HCT116 (cell line): ENCODE measurements at regions not wholly inside any gene's neighbourhood (a gene's known extent, or its start where the extent isn't known, plus 50 kb on each side); places are given as distances from the start of the nearest gene placed in this dataset.

Experiments used
- ATAC-seq: fragments of 200-7000 bp; cut with Tn5 transposase; 2 replicates; pipeline ENCODE4 v1.9.1; 2020; ENCODE audit warnings: mild to moderate bottlenecking, moderate library complexity
- BruUV-seq: library from RNA; stranded (reverse); fragments of 400-500 nt; replicated peaks from 2 replicates; lab custom pipeline; 2021; lab: Mats Ljungman, UMichigan
- CTCF ChIA-PET: fragments of 300-600 bp; sonication (Branson Sonifier 250); formaldehyde crosslinking; loops from one replicate; lab custom pipeline; 2021; ENCODE audit warnings: antibody characterized with exemption; lab: Charles Lee
- POLR2A ChIA-PET: fragments of 300-600, 350-600 bp; sonication (Branson Sonifier 250); formaldehyde crosslinking; loops from one replicate; lab custom pipeline; 2021; ENCODE audit warnings: antibody characterized with exemption; lab: Charles Lee
- RAD21 ChIA-PET, 2 experiments: fragments of 300-600 bp; sonication (Branson Sonifier 250); formaldehyde crosslinking; loops; one replicate each; lab custom pipeline; 2023; ENCODE audit warnings: low total read pairs in 2 of 2; ENCODE audit not compliant: uncharacterized antibody in 2 of 2, unreplicated experiment in 2 of 2, low non-redundant PET in 1 of 2; lab: Charles Lee
- DNase-seq: peaks from one replicate; pipeline ENCODE4 v3.0.0-alpha.2; 2010; ENCODE audit warnings: low read depth, low spot score
- H2AFZ ChIP-seq: fragments of 200-600 bp; shearing (Covaris generic), sonication (generic); 2 replicates; pipeline ENCODE4 v1.6.1; 2017; ENCODE audit warnings: low read depth, mixed run types, mixed read lengths, antibody characterized with exemption, low read length; ENCODE audit not compliant: poor library complexity, severe bottlenecking
- H3K27ac ChIP-seq: 2 replicates; pipeline ENCODE4 v1.5.1; 2012; ENCODE audit warnings: low read depth, low read length
- H3K27me3 ChIP-seq: fragments of 200-600 bp; sonication (generic); 2 replicates; pipeline ENCODE4 v1.6.1; 2016; ENCODE audit warnings: mixed run types, low read length, mixed read lengths; ENCODE audit not compliant: insufficient read depth
- H3K36me3 ChIP-seq, 2 experiments: fragments of 200-500 bp in 1 of 2; fragments of 200-600 bp in 1 of 2; sonication (Bioruptor generic) in 1 of 2; sonication (generic) in 1 of 2; 2 replicates each; pipeline versions ENCODE4 v1.5.1 to v1.6.1; 2014 to 2016; ENCODE audit warnings: low read length in 2 of 2, inconsistent platforms in 1 of 2, mixed read lengths in 1 of 2, mixed run types in 1 of 2; ENCODE audit not compliant: insufficient read depth in 2 of 2, control insufficient read depth in 1 of 2
- H3K4me1 ChIP-seq, 2 experiments: fragments of 200-600 bp in 1 of 2; sonication (generic) in 1 of 2; 2 replicates each; pipeline versions ENCODE4 v1.5.1 to v1.6.1; 2012 to 2017; ENCODE audit warnings: low read length in 2 of 2, inconsistent platforms in 1 of 2, mild to moderate bottlenecking in 1 of 2, mixed read lengths in 1 of 2, mixed run types in 1 of 2, moderate library complexity in 1 of 2; ENCODE audit not compliant: insufficient read depth in 2 of 2, control insufficient read depth in 1 of 2
- H3K4me2 ChIP-seq: fragments of 200-600 bp; sonication (generic); 2 replicates; pipeline ENCODE4 v1.6.1; 2017; ENCODE audit warnings: mixed run types, low read length, mixed read lengths
- H3K4me3 ChIP-seq, 2 experiments: fragments of 200-600 bp in 1 of 2; sonication (generic) in 1 of 2; replicated peaks in 1 of 2; 2 replicates each; pipeline ENCODE4 v1.5.1; 2011 to 2016; ENCODE audit warnings: low read length in 2 of 2, control low read depth in 1 of 2, low read depth in 1 of 2, mild to moderate bottlenecking in 1 of 2, mixed read lengths in 1 of 2, mixed run types in 1 of 2
- H3K79me2 ChIP-seq: fragments of 200-600 bp; sonication (generic); 2 replicates; pipeline ENCODE4 v1.6.1; 2017; ENCODE audit warnings: mild to moderate bottlenecking, mixed run types, low read length, moderate library complexity, mixed read lengths; ENCODE audit not compliant: insufficient read depth
- H3K9ac ChIP-seq: fragments of 200-600 bp; sonication (generic); 2 replicates; pipeline ENCODE4 v1.6.1; 2016; ENCODE audit warnings: low read length, mixed read lengths
- H3K9me2 ChIP-seq: fragments of 200-600 bp; sonication (generic), shearing (Covaris generic); 2 replicates; pipeline ENCODE4 v1.6.1; 2017; ENCODE audit warnings: mixed run types, mild to moderate bottlenecking, moderate library complexity; ENCODE audit not compliant: insufficient read depth
- H3K9me3 ChIP-seq, 2 experiments: fragments of 200-500 bp in 1 of 2; fragments of 200-600 bp in 1 of 2; sonication (Bioruptor generic) in 1 of 2; sonication (generic) in 1 of 2; 2 replicates each; pipeline ENCODE4 v1.6.1; 2014 to 2017; ENCODE audit warnings: low read length in 2 of 2, mixed read lengths in 2 of 2, inconsistent platforms in 1 of 2, low read depth in 1 of 2, mild to moderate bottlenecking in 1 of 2, mixed run types in 1 of 2, moderate library complexity in 1 of 2; ENCODE audit not compliant: control insufficient read depth in 1 of 2, insufficient read depth in 1 of 2
- H4K20me1 ChIP-seq: fragments of 200-600 bp; sonication (generic), shearing (Covaris generic); 2 replicates; pipeline ENCODE4 v1.6.1; 2017; ENCODE audit warnings: mixed run types, mild to moderate bottlenecking, moderate library complexity; ENCODE audit not compliant: insufficient read depth
- ATF3 ChIP-seq: IDR thresholded peaks from 2 replicates; pipeline ENCODE4 v1.6.1; 2012
- CBX3 ChIP-seq: IDR thresholded peaks from 2 replicates; pipeline ENCODE4 v1.6.1; 2012; ENCODE audit warnings: low read depth
- CEBPB ChIP-seq: IDR thresholded peaks from 2 replicates; pipeline ENCODE4 v1.6.1; 2012; ENCODE audit warnings: low read depth
- CTCF ChIP-seq, 3 experiments: fragments of 200-600 bp in 1 of 3; sonication (generic) in 1 of 3; IDR thresholded peaks in 2 of 3; conservative IDR thresholded peaks in 1 of 3; 2 replicates each; pipeline ENCODE4 v1.5.1; 2012 to 2017; ENCODE audit warnings: low read depth in 2 of 3, low read length in 2 of 3, antibody characterized with exemption in 1 of 3, borderline replicate concordance in 1 of 3, control low read depth in 1 of 3, mild to moderate bottlenecking in 1 of 3, mixed read lengths in 1 of 3, mixed run types in 1 of 3, moderate library complexity in 1 of 3; ENCODE audit not compliant: insufficient read depth in 1 of 3
- EGR1 ChIP-seq: IDR thresholded peaks from 2 replicates; pipeline ENCODE4 v1.6.1; 2012; ENCODE audit warnings: low read depth
- ELF1 ChIP-seq: IDR thresholded peaks from 2 replicates; pipeline ENCODE4 v1.6.1; 2012; ENCODE audit warnings: low read depth, borderline replicate concordance
- EZH2 ChIP-seq: fragments of 200-600 bp; sonication (generic); IDR thresholded peaks from 2 replicates; pipeline ENCODE4 v1.6.1; 2017; ENCODE audit warnings: antibody characterized with exemption, mixed run types
- EZH2phosphoT487 ChIP-seq: fragments of 200-600 bp; IDR thresholded peaks from 2 replicates; pipeline ENCODE4 v1.6.1; 2018; ENCODE audit warnings: antibody characterized with exemption, borderline replicate concordance
- JUND ChIP-seq: IDR thresholded peaks from 2 replicates; pipeline ENCODE4 v1.6.1; 2012
- MAX ChIP-seq: IDR thresholded peaks from 2 replicates; pipeline ENCODE4 v1.6.1; 2012
- POLR2A ChIP-seq: IDR thresholded peaks from 2 replicates; pipeline ENCODE4 v1.7.0; 2011; ENCODE audit warnings: borderline replicate concordance; ENCODE audit not compliant: insufficient read depth, insufficient read length; ENCODE audit errors: extremely low read depth
- POLR2AphosphoS5 ChIP-seq: IDR thresholded peaks from 2 replicates; pipeline ENCODE4 v1.6.1; 2011; ENCODE audit warnings: mild to moderate bottlenecking, low read depth, low read length, moderate library complexity
- RAD21 ChIP-seq: IDR thresholded peaks from 2 replicates; pipeline ENCODE4 v1.6.1; 2012; ENCODE audit warnings: low read depth, mild to moderate bottlenecking
- REST ChIP-seq: IDR thresholded peaks from 2 replicates; pipeline ENCODE4 v1.6.1; 2012; ENCODE audit warnings: low read depth
- SP1 ChIP-seq: IDR thresholded peaks from 2 replicates; pipeline ENCODE4 v1.6.1; 2012; ENCODE audit warnings: low read depth
- SRF ChIP-seq: IDR thresholded peaks from 2 replicates; pipeline ENCODE4 v1.6.1; 2012; ENCODE audit warnings: low read depth
- TCF7L2 ChIP-seq: IDR thresholded peaks from 2 replicates; pipeline ENCODE4 v1.7.0; 2011; ENCODE audit warnings: borderline replicate concordance, inconsistent platforms; ENCODE audit not compliant: insufficient read depth, insufficient read length; ENCODE audit errors: extremely low read depth
- YY1 ChIP-seq: IDR thresholded peaks from 2 replicates; pipeline ENCODE4 v1.6.1; 2011; ENCODE audit warnings: low read length, low read depth, moderate library complexity, mild to moderate bottlenecking; ENCODE audit not compliant: insufficient replicate concordance; ENCODE audit errors: extremely low read depth
- ZBTB33 ChIP-seq: IDR thresholded peaks from 2 replicates; pipeline ENCODE4 v1.6.1; 2011; ENCODE audit warnings: mild to moderate bottlenecking, low read length, moderate library complexity; ENCODE audit not compliant: insufficient replicate concordance; ENCODE audit errors: extremely low read depth
- ZFX ChIP-seq: fragments of 450-650 bp; IDR thresholded peaks from 2 replicates; pipeline ENCODE4 v1.6.1; 2017
- intact Hi-C: fragments of 100-400 bp; cut with micrococcal nuclease; formaldehyde crosslinking; loops from 2 replicates; pipeline ENCODE4 v1.10.0; 2022

- intact Hi-C loops, result no loop called here
- H2AFZ ChIP-seq, result no peak overlapping the region
- no TSS peak for BruUV-seq
- no peak for DNase-seq
- ChIA-PET POLR2A (no interaction called here), RAD21 (no interaction called here), CTCF (no interaction called here)
- H3K36me3 ChIP-seq, result no peaks in the 10 kb centered on the region
- H3K4me2 ChIP-seq, result no peak overlapping the region
- H4K20me1 ChIP-seq, result no peaks in the 10 kb centered on the region
- TF ChIP-seq ZBTB33, result no peak
- no peak for TF ChIP-seq CBX3
- TF ChIP-seq SRF, result no peak
- TF ChIP-seq ATF3, result no peak
- TF ChIP-seq ELF1, result no peak
- TF ChIP-seq EZH2, result no peak
- no peak for TF ChIP-seq EGR1
- no peak for TF ChIP-seq SP1
- no peak for TF ChIP-seq YY1
- no peak for TF ChIP-seq POLR2AphosphoS5
- no peak for TF ChIP-seq RAD21
- TF ChIP-seq CTCF (IDR thresholded peaks at IDR 0.05 in 2 of 3, conservative IDR thresholded peaks at IDR 0.05 in 1 of 3; ENCODE audit: borderline replicate concordance in 1 of 3, insufficient read depth in 1 of 3, low read depth in 2 of 3, low read length in 2 of 3), result no peak
- no peak for TF ChIP-seq JUND
- no peak for TF ChIP-seq CEBPB
- no peak for TF ChIP-seq ZFX
- TF ChIP-seq TCF7L2, result no peak
- TF ChIP-seq POLR2A, result no peak
- no peak for TF ChIP-seq EZH2phosphoT487
- TF ChIP-seq MAX, result no peak
- no peak for TF ChIP-seq REST
- H3K79me2 ChIP-seq, result no peaks in the 10 kb centered on the region
- H3K4me1 ChIP-seq, result no peaks in the 10 kb centered on the region
- no peaks in the 10 kb centered on the region for H3K9me2 ChIP-seq
- no peaks in the 10 kb centered on the region for H3K27me3 ChIP-seq
- H3K9ac ChIP-seq, result no peak overlapping the region
- no peak overlapping the region for H3K4me3 ChIP-seq
- H3K27ac ChIP-seq, result no peak overlapping the region
- no peak for ATAC-seq
- H3K9me3 ChIP-seq, result no peaks in the 10 kb centered on the region
Observed at GRCh38 chr7:118312966-118313365, 88.5 kb downstream of the ANKRD7 start.
